ENCODE measurements at regions not wholly inside any gene's neighbourhood (a gene's known extent, or its start where the extent isn't known, plus 50 kb on each side); places are given as distances from the start of the nearest gene placed in this dataset.

DNA sequence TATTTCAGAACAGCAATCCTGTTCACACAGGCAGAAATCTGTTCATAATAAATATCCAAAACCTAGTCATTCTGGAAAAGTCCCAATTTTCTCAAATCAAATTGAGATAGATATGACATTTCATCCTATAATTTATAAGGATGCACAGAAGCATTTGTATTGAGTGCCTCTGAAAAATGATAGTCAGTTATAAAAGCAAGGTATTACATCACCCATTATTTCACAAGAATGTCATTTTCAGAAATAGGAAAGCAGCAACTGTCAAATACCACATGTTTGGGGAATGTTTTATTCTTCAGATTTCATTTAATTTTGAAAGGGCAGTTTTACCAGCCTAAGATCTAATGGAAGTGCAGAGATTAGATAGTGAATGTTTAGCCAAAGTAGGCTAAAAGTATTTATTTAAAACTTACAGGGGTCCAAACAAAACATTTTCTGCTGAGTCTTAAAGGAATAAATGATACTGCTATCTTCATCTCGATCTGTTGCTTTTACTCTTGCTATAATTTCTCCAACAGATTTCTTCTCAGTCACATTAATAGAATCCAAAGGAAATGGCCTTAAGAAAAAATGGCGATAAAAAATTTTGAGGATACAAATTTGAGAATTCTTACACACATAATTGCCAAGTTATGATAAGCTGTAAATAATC is 185.8 kb downstream of the HGF start:
- TF ChIP-seq POLR2AphosphoS5 (IDR thresholded peaks at IDR 0.05) (no peak), POLR2A (IDR thresholded peaks at IDR 0.05) (no peak), EP300 (IDR thresholded peaks at IDR 0.05) (no peak)
- TF ChIP-seq, protein P1, sequence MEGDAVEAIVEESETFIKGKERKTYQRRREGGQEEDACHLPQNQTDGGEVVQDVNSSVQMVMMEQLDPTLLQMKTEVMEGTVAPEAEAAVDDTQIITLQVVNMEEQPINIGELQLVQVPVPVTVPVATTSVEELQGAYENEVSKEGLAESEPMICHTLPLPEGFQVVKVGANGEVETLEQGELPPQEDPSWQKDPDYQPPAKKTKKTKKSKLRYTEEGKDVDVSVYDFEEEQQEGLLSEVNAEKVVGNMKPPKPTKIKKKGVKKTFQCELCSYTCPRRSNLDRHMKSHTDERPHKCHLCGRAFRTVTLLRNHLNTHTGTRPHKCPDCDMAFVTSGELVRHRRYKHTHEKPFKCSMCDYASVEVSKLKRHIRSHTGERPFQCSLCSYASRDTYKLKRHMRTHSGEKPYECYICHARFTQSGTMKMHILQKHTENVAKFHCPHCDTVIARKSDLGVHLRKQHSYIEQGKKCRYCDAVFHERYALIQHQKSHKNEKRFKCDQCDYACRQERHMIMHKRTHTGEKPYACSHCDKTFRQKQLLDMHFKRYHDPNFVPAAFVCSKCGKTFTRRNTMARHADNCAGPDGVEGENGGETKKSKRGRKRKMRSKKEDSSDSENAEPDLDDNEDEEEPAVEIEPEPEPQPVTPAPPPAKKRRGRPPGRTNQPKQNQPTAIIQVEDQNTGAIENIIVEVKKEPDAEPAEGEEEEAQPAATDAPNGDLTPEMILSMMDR (IDR thresholded peaks at IDR 0.05): no peak
- no peak for DNase-seq (ENCODE audit: low spot score in 2 of 2)
- WGBS: 76% methylated on average over 2 of the region's 2 CpGs
- H3K4me1 ChIP-seq: no peaks in the 10 kb centered on the region
- no peak overlapping the region for H3K4me3 ChIP-seq
- H3K9me3 ChIP-seq: no peaks in the 10 kb centered on the region
- no peaks in the 10 kb centered on the region for H3K36me3 ChIP-seq
- no peak overlapping the region for H3K27ac ChIP-seq
- H3K27me3 ChIP-seq: no peaks in the 10 kb centered on the region

- no peak overlapping the region for H3K4me3 ChIP-seq
- H3K9me3 ChIP-seq: no peaks in the 10 kb centered on the region
- no peak for TF ChIP-seq POLR2A (IDR thresholded peaks at IDR 0.05)
- no peak for TF ChIP-seq EP300 (IDR thresholded peaks at IDR 0.05)
- TF ChIP-seq, protein P1 (IDR thresholded peaks at IDR 0.05): no peak
- TF ChIP-seq POLR2AphosphoS5 (IDR thresholded peaks at IDR 0.05): no peak
- no peaks in the 10 kb centered on the region for H3K36me3 ChIP-seq
- 40% methylated on average over 1 of the region's 1 CpG for WGBS
- no peaks in the 10 kb centered on the region for H3K27me3 ChIP-seq
- no peak overlapping the region for H3K27ac ChIP-seq
- no peak for DNase-seq (ENCODE audit: low spot score in 2 of 2)
- H3K4me1 ChIP-seq: no peaks in the 10 kb centered on the region
These were observed 186.8 kb downstream of the HGF start for GRCh38 chr7:81583090-81583489.

- H3K9me3 ChIP-seq: no peaks in the 10 kb centered on the region
- H3K27ac ChIP-seq: no peak overlapping the region
- H3K4me3 ChIP-seq: no peak overlapping the region
- no peaks in the 10 kb centered on the region for H3K4me1 ChIP-seq
- TF ChIP-seq, protein P1 (IDR thresholded peaks at IDR 0.05): no peak
- no peak for TF ChIP-seq POLR2A (IDR thresholded peaks at IDR 0.05)
- TF ChIP-seq POLR2AphosphoS5 (IDR thresholded peaks at IDR 0.05): no peak
- no peak for TF ChIP-seq EP300 (IDR thresholded peaks at IDR 0.05)
- no peak for DNase-seq (ENCODE audit: low spot score in 2 of 2)
- 81% methylated on average over 2 of the region's 2 CpGs for WGBS
- no peaks in the 10 kb centered on the region for H3K36me3 ChIP-seq
- no peaks in the 10 kb centered on the region for H3K27me3 ChIP-seq
These were observed 192.1 kb downstream of the HGF start for GRCh38 chr7:81577642-81578340.

- H3K27ac ChIP-seq: no peak overlapping the region
- DNase-seq (ENCODE audit: low spot score in 2 of 2): no peak
- H3K4me1 ChIP-seq: no peaks in the 10 kb centered on the region
- WGBS: 86% methylated on average over 6 of the region's 6 CpGs
- H3K9me3 ChIP-seq: no peaks in the 10 kb centered on the region
- TF ChIP-seq POLR2A (IDR thresholded peaks at IDR 0.05): no peak
- TF ChIP-seq, protein P1 (IDR thresholded peaks at IDR 0.05): no peak
- no peak for TF ChIP-seq EP300 (IDR thresholded peaks at IDR 0.05)
- TF ChIP-seq POLR2AphosphoS5 (IDR thresholded peaks at IDR 0.05): no peak
- H3K36me3 ChIP-seq: no peaks in the 10 kb centered on the region
- H3K4me3 ChIP-seq: no peak overlapping the region
- H3K27me3 ChIP-seq: no peaks in the 10 kb centered on the region
These were observed 195.0 kb downstream of the HGF start for GRCh38 chr7:81574723-81575326.

GRCh38 chr7:81573932-81574331 is 195.9 kb downstream of the HGF start:
- no peak overlapping the region for H3K27ac ChIP-seq
- no peak overlapping the region for H3K4me3 ChIP-seq
- WGBS: 88% methylated on average over 1 of the region's 1 CpG
- no peak for DNase-seq (ENCODE audit: low spot score in 2 of 2)
- no peaks in the 10 kb centered on the region for H3K9me3 ChIP-seq
- H3K4me1 ChIP-seq: no peaks in the 10 kb centered on the region
- H3K27me3 ChIP-seq: no peaks in the 10 kb centered on the region
- TF ChIP-seq, protein P1 (IDR thresholded peaks at IDR 0.05): no peak
- TF ChIP-seq EP300 (IDR thresholded peaks at IDR 0.05): no peak
- no peak for TF ChIP-seq POLR2AphosphoS5 (IDR thresholded peaks at IDR 0.05)
- no peak for TF ChIP-seq POLR2A (IDR thresholded peaks at IDR 0.05)
- no peaks in the 10 kb centered on the region for H3K36me3 ChIP-seq

Data from suprapubic skin (tissue), 4 donors.